OCI-LY7 (cell line): ENCODE measurements at regions not wholly inside any gene's neighbourhood (a gene's known extent, or its start where the extent isn't known, plus 50 kb on each side); places are given as distances from the start of the nearest gene placed in this dataset.

Experiments
- BruUV-seq: library from RNA; stranded (reverse); fragments of 400-500 nt; replicated peaks from 2 replicates; lab custom pipeline; 2021; lab: Mats Ljungman, UMichigan
- CTCF ChIA-PET: fragments of 300-600 bp; sonication (Branson Sonifier 250); formaldehyde crosslinking; loops from one replicate; lab custom pipeline; 2022; ENCODE audit warnings: antibody characterized with exemption; ENCODE audit not compliant: unreplicated experiment; lab: Charles Lee
- POLR2A ChIA-PET: fragments of 300-600 bp; sonication (Branson Sonifier 250); formaldehyde crosslinking; loops from one replicate; lab custom pipeline; 2022; ENCODE audit warnings: antibody characterized with exemption; lab: Charles Lee
- DNase-seq: peaks from one replicate; pipeline ENCODE4 v3.0.0-alpha.2; 2015; ENCODE audit warnings: low spot score
- H2AFZ ChIP-seq: fragments of 200-600 bp; sonication (generic), shearing (Covaris generic); 2 replicates; pipeline ENCODE4 v1.6.1; 2014; ENCODE audit warnings: mild to moderate bottlenecking, antibody characterized with exemption, low read length, moderate library complexity
- H3K27ac ChIP-seq: fragments of 200-600 bp; sonication (generic); 2 replicates; pipeline ENCODE4 v1.5.1; 2014; ENCODE audit warnings: mixed run types, low read depth, mild to moderate bottlenecking, moderate library complexity, low read length, inconsistent platforms; ENCODE audit not compliant: poor library complexity, severe bottlenecking
- H3K36me3 ChIP-seq: fragments of 200-600 bp; sonication (generic); 2 replicates; pipeline ENCODE4 v1.6.1; 2014; ENCODE audit warnings: mild to moderate bottlenecking, antibody characterized with exemption, low read length, moderate library complexity, mixed read lengths; ENCODE audit not compliant: insufficient read depth
- H3K4me1 ChIP-seq: fragments of 200-600 bp; sonication (generic); 2 replicates; pipeline ENCODE4 v1.5.1; 2014; ENCODE audit warnings: mild to moderate bottlenecking, low read length; ENCODE audit not compliant: insufficient read depth, poor library complexity, severe bottlenecking
- H3K4me2 ChIP-seq: fragments of 200-600 bp; sonication (generic); 2 replicates; pipeline ENCODE4 v1.6.1; 2014; ENCODE audit warnings: mild to moderate bottlenecking, low read length
- H3K4me3 ChIP-seq: fragments of 200-600 bp; sonication (generic); 2 replicates; pipeline ENCODE4 v1.5.1; 2014; ENCODE audit warnings: mild to moderate bottlenecking, low read depth, low read length; ENCODE audit not compliant: poor library complexity, severe bottlenecking
- H3K79me2 ChIP-seq: fragments of 200-600 bp; sonication (generic); 2 replicates; pipeline ENCODE4 v1.6.1; 2016; ENCODE audit warnings: low read depth, mild to moderate bottlenecking, low read length, moderate library complexity, mixed read lengths; ENCODE audit not compliant: insufficient read depth
- H3K9me2 ChIP-seq: fragments of 200-600 bp; sonication (generic); 2 replicates; pipeline ENCODE4 v1.6.1; 2016; ENCODE audit warnings: mild to moderate bottlenecking, low read length, mixed read lengths; ENCODE audit not compliant: insufficient read depth
- H3K9me3 ChIP-seq: fragments of 200-600 bp; sonication (generic); 2 replicates; pipeline ENCODE4 v1.6.1; 2014; ENCODE audit warnings: mild to moderate bottlenecking, mixed run types, low read length, mixed read lengths
- H4K20me1 ChIP-seq: fragments of 200-600 bp; sonication (generic); 2 replicates; pipeline ENCODE4 v1.6.1; 2014; ENCODE audit warnings: mild to moderate bottlenecking, antibody characterized with exemption, low read length, moderate library complexity, mixed read lengths; ENCODE audit not compliant: insufficient read depth
- CTCF ChIP-seq: fragments of 200-600 bp; sonication (generic); conservative IDR thresholded peaks from 2 replicates; pipeline ENCODE4 v1.5.1; 2014; ENCODE audit warnings: mild to moderate bottlenecking, antibody characterized with exemption, low read length, moderate library complexity, mixed read lengths
- EZH2phosphoT487 ChIP-seq: fragments of 200-600 bp; sonication (generic); IDR thresholded peaks from 2 replicates; pipeline ENCODE4 v1.6.1; 2018; ENCODE audit warnings: low read depth, borderline replicate concordance, mild to moderate bottlenecking, mixed run types, antibody characterized with exemption, low read length, moderate library complexity, mixed read lengths
- intact Hi-C: fragments of 100-400 bp; cut with micrococcal nuclease; formaldehyde crosslinking; loops from one replicate; pipeline ENCODE4 v1.10.0; 2022; ENCODE audit not compliant: unreplicated experiment

DNA sequence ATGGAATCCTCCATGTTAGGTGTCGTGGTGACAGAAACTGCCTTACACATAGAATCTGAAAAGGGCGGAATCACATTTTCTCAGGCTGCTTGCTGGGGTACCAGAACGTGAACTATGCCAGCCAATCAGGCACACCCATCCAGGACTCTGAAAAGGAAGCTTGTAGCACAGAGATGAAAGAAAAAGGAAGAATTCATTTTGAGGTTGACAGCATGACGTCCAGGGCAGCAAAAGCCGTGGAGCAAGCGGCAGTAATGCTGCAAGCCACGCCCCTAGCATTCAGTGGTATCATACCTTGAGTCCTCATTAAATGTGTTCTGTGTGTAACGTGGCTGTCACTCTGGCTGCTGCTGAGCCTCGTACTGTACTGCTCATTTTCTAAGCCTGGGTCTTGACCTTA, 304.0 kb downstream of the DYSF start:
- Histone ChIP-seq H4K20me1 (no peaks in the 10 kb centered on the region), H3K79me2 (no peaks in the 10 kb centered on the region), H3K4me2 (no peak overlapping the region), H3K9me3 (no peaks in the 10 kb centered on the region), H2AFZ (no peak overlapping the region), H3K4me3 (no peak overlapping the region), H3K27ac (no peak overlapping the region), H3K4me1 (no peaks in the 10 kb centered on the region), H3K9me2 (no peaks in the 10 kb centered on the region), H3K36me3 (no peaks in the 10 kb centered on the region)
- DNase-seq, result no peak
- ChIA-PET POLR2A (interaction anchor here (0.6 kb wide), 1 partner anchor 934 kb away, joined by 4 read pairs; no protein-coding TSS in a partner anchor), CTCF (no interaction called here)
- BruUV-seq, result no TSS peak
- intact Hi-C loops, result no loop called here
- TF ChIP-seq CTCF (no peak), EZH2phosphoT487 (no peak)

DNA sequence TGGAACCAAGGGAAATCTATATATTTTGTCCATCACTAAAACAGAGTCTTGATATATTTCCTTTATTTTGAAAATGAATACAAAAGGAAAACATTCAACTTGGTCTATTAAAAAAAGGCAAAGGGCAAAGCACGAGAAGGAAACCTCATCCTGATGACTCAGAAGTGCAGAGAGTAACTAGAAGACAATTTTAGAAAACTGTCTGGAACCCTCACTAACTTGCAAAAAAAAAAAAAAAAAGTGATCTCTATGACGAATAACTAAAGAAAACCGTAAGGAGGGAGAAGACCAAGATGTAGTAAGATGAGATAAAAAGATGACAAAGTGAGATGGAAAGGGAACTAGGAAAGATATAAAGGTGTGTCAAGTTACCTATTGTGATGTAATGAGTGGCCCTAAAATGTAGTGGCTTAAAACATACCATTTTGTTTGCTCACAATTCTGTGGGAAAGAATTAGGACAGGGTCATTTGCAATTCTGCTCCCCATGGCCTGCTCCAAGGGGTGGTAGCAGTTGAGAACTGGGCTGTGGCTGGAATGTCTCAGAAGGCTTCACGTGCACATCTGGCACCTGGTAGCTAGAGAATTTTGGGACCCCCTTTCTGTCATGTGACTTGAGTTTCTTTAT, 303.0 kb downstream of the DYSF start:
- no peak overlapping the region for H3K4me2 ChIP-seq
- no peaks in the 10 kb centered on the region for H3K79me2 ChIP-seq
- no peaks in the 10 kb centered on the region for H4K20me1 ChIP-seq
- no peaks in the 10 kb centered on the region for H3K4me1 ChIP-seq
- no TSS peak for BruUV-seq
- ChIA-PET POLR2A (no interaction called here), CTCF (no interaction called here)
- TF ChIP-seq CTCF (no peak), EZH2phosphoT487 (no peak)
- no peaks in the 10 kb centered on the region for H3K9me2 ChIP-seq
- no peaks in the 10 kb centered on the region for H3K9me3 ChIP-seq
- H3K4me3 ChIP-seq, result no peak overlapping the region
- H2AFZ ChIP-seq, result no peak overlapping the region
- DNase-seq, result no peak
- intact Hi-C loops, result no loop called here
- H3K36me3 ChIP-seq, result no peaks in the 10 kb centered on the region
- no peak overlapping the region for H3K27ac ChIP-seq

DNA sequence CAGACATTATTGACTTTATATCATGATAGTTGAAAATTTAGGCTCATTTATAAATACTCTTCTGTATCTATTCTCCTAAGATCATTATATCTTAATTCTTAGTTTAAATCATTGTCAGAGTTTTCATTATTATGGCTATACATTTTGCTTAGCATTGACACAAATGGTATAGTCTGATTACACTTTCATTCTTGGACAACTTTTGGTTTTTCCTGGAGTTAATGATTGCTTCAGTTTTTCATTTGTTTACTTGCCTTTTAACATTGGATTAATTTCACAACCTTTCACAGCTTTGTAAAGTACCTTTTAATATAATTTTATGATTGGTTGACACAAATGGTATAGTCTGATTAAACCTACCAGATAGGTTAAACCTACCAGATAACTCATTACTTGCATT, 298.2 kb downstream of the DYSF start:
- no peaks in the 10 kb centered on the region for H3K4me1 ChIP-seq
- CTCF ChIA-PET, result no interaction called here
- no peak overlapping the region for H3K27ac ChIP-seq
- BruUV-seq, result no TSS peak
- no peak overlapping the region for H2AFZ ChIP-seq
- H3K79me2 ChIP-seq, result no peaks in the 10 kb centered on the region
- no peaks in the 10 kb centered on the region for H4K20me1 ChIP-seq
- POLR2A ChIA-PET, result no interaction called here
- no peak overlapping the region for H3K4me2 ChIP-seq
- no peak for DNase-seq
- H3K9me2 ChIP-seq, result no peaks in the 10 kb centered on the region
- no peaks in the 10 kb centered on the region for H3K36me3 ChIP-seq
- H3K9me3 ChIP-seq, result no peaks in the 10 kb centered on the region
- no peak for TF ChIP-seq EZH2phosphoT487
- no peak for TF ChIP-seq CTCF
- intact Hi-C loops, result no loop called here
- no peak overlapping the region for H3K4me3 ChIP-seq
